Transverse colon (tissue), 4 donors: ENCODE measurements at regions not wholly inside any gene's neighbourhood (a gene's known extent, or its start where the extent isn't known, plus 50 kb on each side); places are given as distances from the start of the nearest gene placed in this dataset.

Experiments used
- DNase-seq: peaks from one replicate; pipeline ENCODE4 v3.0.0-alpha.2; 2019
- H3K27ac ChIP-seq, 4 donors: fragments of 200-600 bp; sonication (generic); 2 replicates each; pipeline ENCODE4 v1.5.1; 2016 to 2018; ENCODE audit warnings: inconsistent platforms in 4 of 4
- H3K27me3 ChIP-seq: fragments of 200-600 bp; sonication (generic); 2 replicates; pipeline ENCODE4 v1.5.1; 2017; ENCODE audit warnings: inconsistent platforms
- H3K36me3 ChIP-seq, 4 donors: fragments of 200-600 bp; sonication (generic); 2 replicates each; pipeline ENCODE4 v1.5.1; 2017 to 2019; ENCODE audit warnings: inconsistent platforms in 4 of 4
- H3K4me1 ChIP-seq, 4 donors: fragments of 200-600 bp; sonication (generic); 2 replicates each; pipeline ENCODE4 v1.5.1; 2017 to 2020; ENCODE audit warnings: inconsistent platforms in 4 of 4
- H3K4me3 ChIP-seq, 4 donors: fragments of 200-600 bp; sonication (generic); 1 replicate in 1 of 4; 2 replicates in 3 of 4; pipeline versions ENCODE4 v1.5.1 to v1.6.1; 2017 to 2019; ENCODE audit warnings: inconsistent platforms in 4 of 4
- H3K9me3 ChIP-seq, 2 donors: fragments of 200-600 bp; sonication (generic); 2 replicates each; pipeline ENCODE4 v1.5.1; 2017 to 2019; ENCODE audit warnings: inconsistent platforms in 2 of 2
- CTCF ChIP-seq, 5 experiments: fragments of 200-600 bp in 3 of 5; fragments of 450-650 bp in 2 of 5; sonication (generic) in 3 of 5; IDR thresholded peaks; 1 replicate in 2 of 5; 2 replicates in 3 of 5; pipeline ENCODE4 v1.5.1; 2016 to 2017; ENCODE audit warnings: antibody characterized with exemption in 5 of 5, inconsistent platforms in 3 of 5, mild to moderate bottlenecking in 2 of 5, moderate library complexity in 1 of 5
- EP300 ChIP-seq: sonication (generic); formaldehyde crosslinking; IDR thresholded peaks from one replicate; pipeline ENCODE4 v1.6.1; 2017; ENCODE audit warnings: antibody characterized with exemption, low read depth
- POLR2A ChIP-seq: fragments of 450-650 bp; IDR thresholded peaks from one replicate; pipeline ENCODE4 v1.6.1; 2016; ENCODE audit warnings: antibody characterized with exemption, mild to moderate bottlenecking, moderate library complexity
- POLR2AphosphoS5 ChIP-seq, 3 donors: sonication (generic); formaldehyde crosslinking; IDR thresholded peaks; one replicate each; pipeline ENCODE4 v1.6.1; 2016; ENCODE audit warnings: antibody characterized with exemption in 3 of 3
- WGBS, 2 donors: methylation state at CpG; one replicate each; pipeline ENCODE4 v1.1.5; 2018; ENCODE audit warnings: low coverage in 1 of 2; 5-methylcytosine and 5-hydroxymethylcytosine counted together
- in situ Hi-C, 4 donors: fragments of 200-750 bp; cut with MboI; loops; one replicate each; pipeline versions ENCODE4 v1.15.0 to v1.15.1; 2017; ENCODE audit warnings: low sequenced_read_pairs in 3 of 4, low pct_ligation_motif_present in 1 of 4, low pct_unique_long_range_greater_than_20kb in 1 of 4
- intact Hi-C: fragments of 100-400 bp; cut with DNase I; formaldehyde crosslinking; loops from one replicate; pipeline ENCODE4 v1.15.1; 2023; ENCODE audit warnings: low total_unique reads

DNA sequence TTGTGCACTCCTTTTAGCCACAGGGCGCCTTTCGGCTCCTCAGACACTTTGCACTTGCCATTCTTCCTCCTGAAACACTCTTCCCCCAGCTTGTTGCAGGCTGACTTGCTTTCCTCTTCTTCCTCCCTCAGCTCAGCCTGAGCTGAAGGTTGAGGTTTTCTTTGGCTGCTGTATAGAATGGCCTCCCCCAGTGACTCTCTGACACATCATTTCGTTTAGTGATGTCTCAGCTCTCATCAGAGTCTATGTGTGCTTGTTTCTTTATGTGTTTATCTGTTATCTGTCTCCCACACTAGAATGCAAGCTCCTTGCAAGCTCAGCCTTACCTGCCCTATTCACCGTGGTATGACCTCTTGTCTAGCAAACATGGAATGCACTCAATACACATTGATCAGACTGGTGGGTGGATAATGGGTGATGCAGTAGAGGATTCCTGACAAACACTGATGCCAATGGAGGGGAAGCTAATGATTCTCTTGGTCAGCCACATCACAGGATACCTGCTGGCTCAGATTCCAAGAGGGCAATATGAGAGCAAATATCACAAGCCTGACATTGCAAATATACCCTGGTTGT, 112.9 kb upstream of the STC2 start:
- no peaks in the 10 kb centered on the region for H3K4me1 ChIP-seq
- H3K27me3 ChIP-seq = no peaks in the 10 kb centered on the region
- DNase-seq = no peak
- no peak overlapping the region for H3K4me3 ChIP-seq
- 52 to 75% methylated on average over 3 to 4 of the region's 4 CpGs for WGBS, 2 donors
- TF ChIP-seq EP300 = no peak
- no peak for TF ChIP-seq CTCF (IDR thresholded peaks at IDR 0.05)
- TF ChIP-seq POLR2A = no peak
- TF ChIP-seq POLR2AphosphoS5 (IDR thresholded peaks at IDR 0.05) = no peak
- H3K36me3 ChIP-seq = no peaks in the 10 kb centered on the region
- no peaks in the 10 kb centered on the region for H3K9me3 ChIP-seq
- intact Hi-C loops = no loop called here
- in situ Hi-C loops = no loop called here
- H3K27ac ChIP-seq = no peak overlapping the region

- WGBS, 2 donors = 78 to 88% methylated on average over 1 of the region's 1 CpG
- Histone ChIP-seq H3K9me3 (no peaks in the 10 kb centered on the region), H3K4me3 (no peak overlapping the region), H3K27ac (no peak overlapping the region), H3K36me3 (no peaks in the 10 kb centered on the region), H3K4me1 (no peaks in the 10 kb centered on the region), H3K27me3 (no peaks in the 10 kb centered on the region)
- TF ChIP-seq POLR2AphosphoS5 (IDR thresholded peaks at IDR 0.05) (no peak), EP300 (no peak), CTCF (IDR thresholded peaks at IDR 0.05) (no peak), POLR2A (no peak)
- in situ Hi-C loops = no loop called here
- DNase-seq = no peak
- intact Hi-C loops = loop anchor here (2.0 kb wide), 1 partner anchor 50 kb away; no protein-coding TSS in a partner anchor
Measured at GRCh38 chr5:173438951-173439350, 110.7 kb upstream of the STC2 start.

DNA sequence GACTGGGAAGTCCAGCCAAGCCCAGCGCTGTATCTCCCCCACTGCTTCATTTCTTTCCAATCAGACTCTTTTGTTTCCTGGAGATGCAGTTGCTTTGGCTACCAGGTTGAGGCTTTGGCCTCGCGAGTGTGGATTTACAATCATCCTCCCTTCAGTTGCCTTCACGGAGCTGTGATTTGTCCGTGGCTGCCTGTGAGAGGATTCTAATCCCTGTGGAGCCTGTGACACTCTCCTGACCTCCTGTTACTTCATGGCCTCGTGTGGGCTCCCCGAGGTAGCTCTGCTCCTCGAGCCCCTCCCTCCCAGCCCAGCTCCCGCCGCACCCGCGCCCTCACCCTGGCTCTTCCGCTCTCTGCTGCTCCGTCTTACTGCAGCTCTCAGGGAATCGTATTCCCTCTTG, 107.2 kb upstream of the STC2 start:
- in situ Hi-C loops (no loop called here), intact Hi-C loops (no loop called here)
- Histone ChIP-seq H3K4me3 (no peak overlapping the region), H3K27ac (no peak overlapping the region), H3K27me3 (no peaks in the 10 kb centered on the region), H3K4me1 (no peaks in the 10 kb centered on the region), H3K36me3 (no peaks in the 10 kb centered on the region), H3K9me3 (no peaks in the 10 kb centered on the region)
- no peak for DNase-seq
- TF ChIP-seq CTCF (IDR thresholded peaks at IDR 0.05) (no peak), EP300 (no peak), POLR2AphosphoS5 (IDR thresholded peaks at IDR 0.05) (no peak), POLR2A (no peak)
- 48 to 65% methylated on average over 14 to 15 of the region's 15 CpGs for WGBS, 2 donors

DNA sequence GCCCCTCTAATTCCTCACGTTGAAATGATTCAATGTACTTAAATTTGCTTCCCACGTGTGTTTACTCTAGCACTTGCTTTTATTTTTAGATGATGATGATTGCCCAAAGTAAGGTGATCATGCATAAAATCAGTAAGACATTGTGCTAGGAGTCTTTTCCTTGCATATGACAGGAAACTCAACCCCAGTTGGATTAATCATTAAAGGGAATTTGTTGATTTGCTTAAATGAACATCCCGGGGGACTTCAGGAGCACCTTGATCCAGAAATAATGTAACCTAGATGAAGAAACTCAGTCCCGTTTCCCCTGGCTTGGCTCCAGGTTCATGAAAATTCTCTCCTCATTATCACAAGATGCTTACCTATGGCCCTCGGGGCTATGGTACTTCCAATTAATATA, 106.1 kb upstream of the STC2 start:
- Histone ChIP-seq H3K36me3 (no peaks in the 10 kb centered on the region), H3K4me3 (no peak overlapping the region), H3K4me1 (no peaks in the 10 kb centered on the region), H3K27me3 (no peaks in the 10 kb centered on the region), H3K27ac (no peak overlapping the region), H3K9me3 (no peaks in the 10 kb centered on the region)
- intact Hi-C loops = no loop called here
- no peak for TF ChIP-seq POLR2A
- TF ChIP-seq EP300 = no peak
- TF ChIP-seq CTCF (IDR thresholded peaks at IDR 0.05) = no peak
- no peak for TF ChIP-seq POLR2AphosphoS5 (IDR thresholded peaks at IDR 0.05)
- in situ Hi-C loops = no loop called here
- DNase-seq = no peak
- 55 to 71% methylated on average over 4 to 5 of the region's 5 CpGs for WGBS, 2 donors
